B cell (primary cell): ENCODE measurements at regions not wholly inside any gene's neighbourhood (a gene's known extent, or its start where the extent isn't known, plus 50 kb on each side); places are given as distances from the start of the nearest gene placed in this dataset.

Source experiments
- ATAC-seq: fragments of 200-7000 bp; cut with Tn5 transposase; one replicate; pipeline ENCODE4 v1.10.0; 2021; ENCODE audit warnings: low read depth, mild to moderate bottlenecking, moderate number of reproducible peaks, moderate library complexity
- CTCF ChIA-PET: fragments of 350-600 bp; sonication (Branson Sonifier 250); formaldehyde crosslinking; loops from one replicate; lab custom pipeline; 2021; ENCODE audit warnings: antibody characterized with exemption, inconsistent platforms; lab: Charles Lee
- POLR2A ChIA-PET: fragments of 350-600 bp; sonication (Branson Sonifier 250); formaldehyde crosslinking; loops from one replicate; lab custom pipeline; 2021; ENCODE audit warnings: antibody characterized with exemption; lab: Charles Lee
- DNase-seq: peaks from one replicate; pipeline ENCODE4 v3.0.0; 2013
- H2AFZ ChIP-seq: 2 replicates; pipeline ENCODE4 v1.6.1; 2012; ENCODE audit warnings: mild to moderate bottlenecking, low read depth, low read length; ENCODE audit not compliant: insufficient read depth, poor library complexity, severe bottlenecking
- H3K27ac ChIP-seq, 2 donors: 1 replicate in 1 of 2; 2 replicates in 1 of 2; pipeline ENCODE4 v1.5.1; 2012 to 2013; ENCODE audit warnings: low read length in 2 of 2, mild to moderate bottlenecking in 2 of 2, moderate library complexity in 1 of 2
- H3K27me3 ChIP-seq, 4 experiments: fragments of 200-600 bp in 1 of 4; sonication (generic) in 1 of 4; replicated peaks in 1 of 4; 1 replicate in 2 of 4; 2 replicates in 2 of 4; pipeline versions ENCODE4 v1.6.1 to v1.7.0; 2013 to 2016; ENCODE audit warnings: low read length in 3 of 4, mild to moderate bottlenecking in 2 of 4, mixed read lengths in 1 of 4, moderate library complexity in 1 of 4; ENCODE audit not compliant: insufficient read depth in 4 of 4, control insufficient read depth in 3 of 4; ENCODE audit errors: control extremely low read depth in 1 of 4
- H3K36me3 ChIP-seq, 2 experiments: replicated peaks in 1 of 2; 1 replicate in 1 of 2; 2 replicates in 1 of 2; pipeline versions ENCODE4 v1.6.1 to v1.7.1; 2013; ENCODE audit warnings: low read length in 1 of 2; ENCODE audit not compliant: insufficient read depth in 2 of 2, control insufficient read depth in 1 of 2; ENCODE audit errors: control extremely low read depth in 1 of 2, extremely low read depth in 1 of 2
- H3K4me1 ChIP-seq, 2 donors: fragments of 200-600 bp in 1 of 2; sonication (generic) in 1 of 2; 1 replicate in 1 of 2; 2 replicates in 1 of 2; pipeline versions ENCODE4 v1.5.1 to v1.6.1; 2013 to 2017; ENCODE audit warnings: low read length in 2 of 2; ENCODE audit not compliant: control insufficient read depth in 2 of 2, insufficient read depth in 2 of 2
- H3K4me2 ChIP-seq: replicated peaks from 2 replicates; pipeline ENCODE3; 2012; ENCODE audit warnings: mild to moderate bottlenecking, low read depth, low read length; ENCODE audit not compliant: poor library complexity, severe bottlenecking
- H3K4me3 ChIP-seq, 5 experiments: fragments of 200-600 bp in 1 of 5; sonication (generic) in 1 of 5; 1 replicate in 3 of 5; 2 replicates in 2 of 5; pipeline versions ENCODE4 v1.5.1 to v1.7.0; 2011 to 2016; ENCODE audit warnings: low read length in 4 of 5, mild to moderate bottlenecking in 4 of 5, low read depth in 2 of 5, control low read depth in 1 of 5, moderate library complexity in 1 of 5; ENCODE audit not compliant: insufficient read depth in 1 of 5; ENCODE audit errors: control extremely low read depth in 1 of 5, extremely low read depth in 1 of 5
- H3K79me2 ChIP-seq: fragments of 200-600 bp; sonication (generic); one replicate; pipeline ENCODE4 v1.6.0; 2016; ENCODE audit warnings: low read length; ENCODE audit not compliant: control insufficient read depth, insufficient read depth
- H3K9ac ChIP-seq: fragments of 200-600 bp; sonication (generic); 2 replicates; pipeline ENCODE4 v1.6.1; 2017; ENCODE audit warnings: mild to moderate bottlenecking, low read length, moderate library complexity
- H3K9me3 ChIP-seq, 3 donors: one replicate each; pipeline versions ENCODE4 v1.6.1 to v1.7.1; 2013; ENCODE audit warnings: low read length in 2 of 3; ENCODE audit not compliant: control insufficient read depth in 2 of 3, insufficient read depth in 1 of 3; ENCODE audit errors: control extremely low read depth in 1 of 3
- H4K20me1 ChIP-seq: 2 replicates; pipeline ENCODE4 v1.6.0; 2012; ENCODE audit warnings: mild to moderate bottlenecking, low read length; ENCODE audit not compliant: insufficient read depth, control insufficient read depth, poor library complexity, severe bottlenecking
- H3K27ac Mint-ChIP-seq: one replicate; pipeline ENCODE4 v1.8.0; 2021; ENCODE audit warnings: mixed read lengths
- H3K27me3 Mint-ChIP-seq: one replicate; pipeline ENCODE4 v1.8.0; 2021; ENCODE audit warnings: mixed read lengths
- H3K4me1 Mint-ChIP-seq: one replicate; pipeline ENCODE4 v1.8.0; 2021; ENCODE audit warnings: mixed read lengths
- H3K4me3 Mint-ChIP-seq: one replicate; pipeline ENCODE4 v1.8.0; 2021; ENCODE audit warnings: mixed read lengths
- H3K9me3 Mint-ChIP-seq: one replicate; pipeline ENCODE4 v1.8.0; 2022; ENCODE audit warnings: mixed read lengths; ENCODE audit not compliant: insufficient read depth
- CTCF ChIP-seq: fragments of 200-600 bp; IDR thresholded peaks from one replicate; pipeline ENCODE4 v1.8.0; 2022; ENCODE audit warnings: antibody characterized with exemption, mild to moderate bottlenecking
- EZH2 ChIP-seq: IDR thresholded peaks from 2 replicates; pipeline ENCODE4 v1.6.1; 2012; ENCODE audit warnings: borderline replicate concordance, low read depth, mild to moderate bottlenecking, moderate library complexity, low read length; ENCODE audit not compliant: insufficient read depth, poor library complexity, severe bottlenecking
- WGBS: methylation state at CpG from one replicate; pipeline ENCODE4 v1.1.5; 2013; ENCODE audit warnings: missing lambda C conversion rate; ENCODE audit not compliant: insufficient coverage; 5-methylcytosine and 5-hydroxymethylcytosine counted together
- intact Hi-C: fragments of 100-400 bp; cut with micrococcal nuclease; formaldehyde crosslinking; loops from one replicate; pipeline ENCODE4 v1.10.0; 2022

GRCh38 chr10:130407052-130407451 lies 270.9 kb downstream of the GLRX3 start:
- H3K27ac ChIP-seq, result no peak overlapping the region
- H3K4me1 ChIP-seq, result no peaks in the 10 kb centered on the region
- no peaks in the 10 kb centered on the region for H4K20me1 ChIP-seq
- peaks cover 5% of the 10 kb centered on the region for H3K9me3 Mint-ChIP-seq
- no peak for ATAC-seq
- WGBS, result 100% methylated on average over 1 of the region's 4 CpGs
- H3K4me3 Mint-ChIP-seq, result no peak overlapping the region
- ChIA-PET POLR2A (no interaction called here), CTCF (no interaction called here)
- peaks cover 0 to 20% (median 0%) of the 10 kb centered on the region in 3 donors for H3K9me3 ChIP-seq
- intact Hi-C loops, result no loop called here
- no peaks in the 10 kb centered on the region for H3K27me3 Mint-ChIP-seq
- H3K4me1 Mint-ChIP-seq, result no peaks in the 10 kb centered on the region
- H3K36me3 ChIP-seq, result no peaks in the 10 kb centered on the region
- no peak overlapping the region for H3K27ac Mint-ChIP-seq
- no peaks in the 10 kb centered on the region for H3K27me3 ChIP-seq
- H3K4me3 ChIP-seq, result no peak overlapping the region
- no peak overlapping the region for H3K9ac ChIP-seq
- no peak overlapping the region for H2AFZ ChIP-seq
- TF ChIP-seq EZH2, result no peak
- no peak for TF ChIP-seq CTCF
- no peaks in the 10 kb centered on the region for H3K79me2 ChIP-seq
- H3K4me2 ChIP-seq, result no peak overlapping the region
- DNase-seq, result no peak

DNA sequence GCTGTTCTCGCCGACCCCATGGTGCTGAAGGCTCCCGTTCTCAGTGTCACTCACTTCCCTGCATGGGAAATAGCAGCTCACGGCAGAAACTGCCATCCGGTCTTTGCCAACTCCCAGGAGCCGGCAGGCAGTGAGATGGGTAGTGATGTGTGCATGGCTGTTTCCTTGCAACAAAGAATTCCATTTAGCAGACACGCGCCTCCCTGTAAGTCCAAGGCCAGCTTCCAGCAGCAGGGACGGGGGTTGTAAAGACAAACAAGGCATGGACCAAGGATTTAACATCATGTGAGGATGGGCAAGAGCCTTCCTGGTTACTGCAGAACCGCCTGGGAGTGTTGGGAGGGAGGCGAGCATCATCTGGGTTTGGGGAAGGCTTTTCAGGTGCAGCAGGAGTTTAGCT lies 273.1 kb downstream of the GLRX3 start:
- ATAC-seq, result no peak

More for the DNA sequence above, 273.1 kb downstream of the GLRX3 start:
- Histone ChIP-seq H3K27me3 (no peaks in the 10 kb centered on the region), H3K9ac (no peak overlapping the region), H3K4me3 (no peak overlapping the region), H3K79me2 (no peaks in the 10 kb centered on the region), H3K4me2 (no peak overlapping the region), H4K20me1 (no peaks in the 10 kb centered on the region), H3K36me3 (no peaks in the 10 kb centered on the region), H3K4me1 (no peaks in the 10 kb centered on the region), H2AFZ (no peak overlapping the region), H3K27ac (no peak overlapping the region), H3K9me3 (peaks cover 0 to 16% (median 0%) of the 10 kb centered on the region in 3 donors)
- no peaks in the 10 kb centered on the region for H3K4me1 Mint-ChIP-seq
- no peak overlapping the region for H3K4me3 Mint-ChIP-seq
- DNase-seq, result no peak
- H3K27me3 Mint-ChIP-seq, result no peaks in the 10 kb centered on the region
- WGBS, result 67% methylated on average over 9 of the region's 11 CpGs
- H3K9me3 Mint-ChIP-seq, result peaks cover 9% of the 10 kb centered on the region
- ChIA-PET CTCF (no interaction called here), POLR2A (no interaction called here)
- TF ChIP-seq CTCF (no peak), EZH2 (no peak)
- H3K27ac Mint-ChIP-seq, result no peak overlapping the region
- intact Hi-C loops, result no loop called here
